GM21447 (cell line): ENCODE measurements at regions not wholly inside any gene's neighbourhood (a gene's known extent, or its start where the extent isn't known, plus 50 kb on each side); places are given as distances from the start of the nearest gene placed in this dataset.
"Not testable (repeated sequence)": the region's sequence is repeated elsewhere in the genome, so short reads cannot be mapped to it uniquely, and the experiment has no call there.

Experiments
- ATAC-seq: cut with Tn5 transposase; IDR thresholded peaks from one replicate; pipeline ENCODE4 v1.9.1; 2021; ENCODE audit not compliant: unreplicated experiment

- ATAC-seq: no peak
These were observed 812.3 kb upstream of the GRAMD2B start for GRCh38 chr5:125610892-125611291.

DNA sequence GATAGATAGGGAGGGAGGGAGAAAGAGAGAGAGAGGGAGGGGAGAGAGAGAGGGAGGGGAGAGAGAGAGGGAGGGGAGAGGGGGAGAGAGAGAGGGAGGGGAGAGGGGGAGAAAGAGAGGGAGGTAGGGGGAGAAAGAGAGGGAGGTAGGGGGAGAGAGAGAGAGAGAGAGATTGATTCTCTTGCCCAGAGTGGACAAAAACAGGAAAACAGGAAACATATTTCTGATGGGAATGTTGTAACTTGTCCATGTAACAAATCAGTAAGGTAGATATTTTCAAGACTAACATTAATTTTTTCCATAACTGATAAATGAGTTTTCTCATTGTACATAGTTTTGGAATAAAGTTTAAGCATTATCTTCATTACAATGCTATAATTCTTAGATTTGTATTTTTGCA, 811.7 kb upstream of the GRAMD2B start:
- no peak for ATAC-seq

DNA sequence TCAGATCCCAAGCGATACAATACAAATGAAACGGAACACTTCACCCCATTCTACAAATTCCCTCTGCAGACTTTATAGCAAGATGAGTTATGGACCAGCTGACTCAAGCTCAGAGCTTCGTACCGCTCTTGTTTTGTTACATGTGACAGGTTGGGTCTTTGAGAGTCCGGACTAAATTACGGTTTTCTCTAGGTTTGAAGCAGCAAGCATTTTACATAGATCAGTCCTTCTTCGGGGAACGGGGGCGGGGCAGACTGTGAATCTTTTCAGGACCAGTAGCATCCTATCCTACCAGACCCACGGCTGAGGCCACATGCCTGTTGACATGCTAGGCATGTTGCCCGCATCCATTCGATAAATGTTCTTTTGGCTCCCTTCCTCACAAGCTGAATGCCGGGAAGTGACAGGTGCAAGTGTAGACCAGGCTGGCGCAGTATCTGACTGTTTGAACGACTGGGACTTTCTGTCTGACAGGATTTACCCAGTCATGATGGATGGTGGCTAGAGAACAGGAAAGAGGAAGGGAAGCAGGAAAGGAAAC, 811.0 kb upstream of the GRAMD2B start:
- no peak for ATAC-seq

DNA sequence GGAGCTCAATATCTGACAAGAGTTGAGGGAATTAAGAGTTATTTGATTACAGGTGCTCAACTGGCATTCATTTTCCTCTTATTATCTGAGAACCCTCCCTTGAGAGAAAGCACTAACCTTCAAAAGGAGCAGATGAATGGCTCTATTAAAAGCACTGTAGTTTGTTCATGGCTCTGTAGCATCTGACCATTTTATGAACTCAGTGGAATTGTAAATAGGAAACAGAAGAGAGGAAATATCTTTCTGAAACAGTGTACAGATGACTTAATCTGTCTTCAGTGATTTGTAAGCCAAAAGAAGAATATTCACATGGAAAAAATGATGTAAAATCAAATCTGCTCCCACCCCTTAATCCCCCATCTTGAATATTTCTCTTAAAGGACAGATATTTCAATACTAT, 810.4 kb upstream of the GRAMD2B start:
- no peak for ATAC-seq

GRCh38 chr5:125630237-125630636, 793.0 kb upstream of the GRAMD2B start:
- ATAC-seq: no peak

DNA sequence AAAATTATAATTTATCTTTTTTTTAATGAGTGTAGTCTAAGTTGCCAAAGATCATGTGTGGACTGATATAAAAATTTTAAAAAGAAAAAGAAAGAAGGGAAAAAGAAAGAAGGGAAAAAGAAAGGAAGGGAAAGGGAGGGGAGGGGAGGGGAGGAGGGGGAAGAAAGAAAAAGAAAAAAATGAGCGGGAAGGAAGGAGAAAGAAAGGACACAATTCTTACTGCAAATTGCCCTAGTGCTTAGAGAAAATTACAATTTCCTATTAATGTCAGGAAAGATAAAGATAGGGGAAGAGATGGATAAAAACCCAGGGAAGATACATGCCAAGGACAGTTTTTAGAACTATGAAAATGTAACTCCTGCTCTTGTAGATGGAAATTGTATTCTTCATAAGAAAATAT, 789.7 kb upstream of the GRAMD2B start:
- ATAC-seq: no peak

DNA sequence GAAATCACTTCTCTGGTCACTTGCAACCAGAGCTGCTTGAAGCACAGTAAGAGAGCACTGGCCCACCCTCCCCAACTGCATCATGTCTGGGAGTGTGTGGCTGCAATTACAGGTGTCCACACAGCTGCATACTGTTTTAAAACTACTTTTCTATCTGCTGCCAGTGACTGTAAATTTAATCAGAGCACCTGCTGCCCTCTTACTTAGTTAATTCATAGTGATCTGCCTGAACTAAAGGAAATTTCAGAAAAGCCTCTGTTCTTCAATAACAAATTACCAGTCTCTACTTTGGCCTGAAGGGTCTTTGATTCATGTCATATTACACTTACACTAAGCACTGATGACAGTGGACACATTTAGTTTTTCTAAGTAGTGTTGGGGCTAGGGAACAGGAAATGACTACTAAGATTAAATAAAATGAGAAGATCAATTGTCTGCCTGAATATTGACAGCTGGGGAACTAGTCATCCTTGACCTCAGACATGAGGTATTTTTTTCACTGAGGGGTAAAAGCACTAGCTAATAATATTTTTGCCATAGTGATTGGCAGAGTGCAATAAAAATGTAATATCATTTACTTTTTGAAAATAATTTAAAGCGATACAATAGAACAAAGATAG, 788.9 kb upstream of the GRAMD2B start:
- ATAC-seq: no peak

- ATAC-seq: no peak
These were observed 783.4 kb upstream of the GRAMD2B start for GRCh38 chr5:125639858-125640257.

- no peak for ATAC-seq
These were observed 770.4 kb upstream of the GRAMD2B start for GRCh38 chr5:125652761-125653160.

DNA sequence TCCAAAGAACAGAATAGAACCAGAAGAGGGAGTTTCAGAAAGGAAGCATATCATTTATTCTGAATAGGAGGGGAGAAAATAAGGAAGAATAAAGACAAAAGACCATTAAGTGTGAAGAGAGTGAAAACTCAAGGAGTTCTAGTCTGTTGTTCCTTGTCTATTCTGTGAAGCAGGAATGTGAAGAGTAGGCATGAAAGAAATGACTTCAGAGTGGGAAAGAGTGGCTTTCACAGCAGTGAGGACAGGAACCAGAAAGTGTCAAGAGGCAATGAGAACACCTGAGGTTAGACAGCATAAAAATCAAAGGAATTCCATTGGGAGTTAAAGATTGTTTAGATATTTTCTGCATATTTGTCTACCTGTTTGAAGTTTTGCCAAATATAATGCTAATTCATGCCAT, 768.8 kb upstream of the GRAMD2B start:
- ATAC-seq: no peak

DNA sequence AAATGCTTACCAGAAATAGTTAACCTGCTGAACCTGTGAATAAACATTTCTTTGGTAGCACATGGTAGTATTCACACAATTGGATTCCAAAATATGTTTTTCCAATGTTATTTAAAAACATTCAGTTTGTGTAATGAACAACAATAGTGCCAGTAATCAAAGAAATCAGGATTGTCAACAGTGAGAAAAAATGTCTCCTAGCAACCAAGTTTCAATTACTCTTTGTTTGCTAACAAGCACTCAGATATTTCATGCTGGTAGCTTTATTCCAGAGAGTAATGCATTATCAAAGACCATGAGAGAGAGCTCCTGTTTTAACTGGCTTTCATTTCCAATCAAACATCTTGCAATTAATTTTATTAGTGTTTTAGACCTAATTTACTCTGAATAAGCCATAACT, 768.1 kb upstream of the GRAMD2B start:
- ATAC-seq: no peak

GRCh38 chr5:125657936-125658335, 765.3 kb upstream of the GRAMD2B start:
- no peak for ATAC-seq

DNA sequence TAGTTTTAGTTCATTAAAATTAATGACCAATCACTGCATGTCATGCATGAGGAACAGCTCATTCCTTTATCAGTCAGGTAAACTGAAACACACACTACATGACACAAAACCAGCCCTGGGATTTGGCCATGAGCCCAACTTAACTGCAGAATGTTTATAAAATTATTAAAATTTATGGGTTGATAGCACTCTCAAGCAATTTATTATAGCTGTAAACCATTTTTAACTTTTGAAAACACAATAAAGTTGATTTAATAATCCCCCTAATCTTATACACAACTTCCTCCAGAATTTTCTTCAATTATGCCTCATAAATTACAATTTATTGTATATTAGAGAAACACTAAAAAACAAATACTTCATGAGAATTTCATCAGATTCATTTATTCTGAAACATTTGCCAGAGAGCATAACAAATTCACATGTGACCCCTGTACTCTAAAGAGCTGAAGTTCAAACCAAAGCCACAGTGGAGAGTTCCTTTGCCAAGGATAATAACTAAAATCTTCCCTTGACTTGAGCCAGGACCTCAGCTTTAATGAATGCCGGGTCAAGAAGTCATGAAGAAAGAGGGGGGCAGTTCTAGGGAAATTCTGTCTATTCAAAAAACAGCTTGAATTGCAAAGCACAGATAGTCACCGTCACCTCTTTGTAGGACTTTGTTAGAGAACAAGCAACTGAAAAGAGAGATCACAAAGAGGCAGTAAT, 763.7 kb upstream of the GRAMD2B start:
- no peak for ATAC-seq

GRCh38 chr5:125660231-125660895, 762.8 kb upstream of the GRAMD2B start:
- no peak for ATAC-seq

DNA sequence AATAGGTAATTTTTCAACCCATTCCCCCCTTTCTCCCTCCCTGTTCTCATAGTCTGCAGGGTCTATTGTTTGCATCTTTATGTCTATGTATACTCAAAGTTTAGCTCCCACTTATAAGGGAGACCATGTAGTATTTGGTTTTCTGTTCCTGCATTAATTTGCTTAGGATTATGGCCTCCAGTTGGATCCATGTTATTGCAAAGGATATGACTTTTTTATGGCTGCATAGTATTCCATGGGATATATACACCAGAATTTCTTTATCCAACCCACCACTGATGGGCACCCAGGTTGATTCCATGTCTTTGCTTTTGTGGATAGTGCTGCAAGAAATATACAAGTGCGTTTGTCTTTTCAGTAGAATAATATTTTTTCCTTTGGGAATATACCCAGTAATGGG, 761.6 kb upstream of the GRAMD2B start:
- ATAC-seq: no peak

GRCh38 chr5:125668884-125669283, 754.3 kb upstream of the GRAMD2B start:
- no peak for ATAC-seq

DNA sequence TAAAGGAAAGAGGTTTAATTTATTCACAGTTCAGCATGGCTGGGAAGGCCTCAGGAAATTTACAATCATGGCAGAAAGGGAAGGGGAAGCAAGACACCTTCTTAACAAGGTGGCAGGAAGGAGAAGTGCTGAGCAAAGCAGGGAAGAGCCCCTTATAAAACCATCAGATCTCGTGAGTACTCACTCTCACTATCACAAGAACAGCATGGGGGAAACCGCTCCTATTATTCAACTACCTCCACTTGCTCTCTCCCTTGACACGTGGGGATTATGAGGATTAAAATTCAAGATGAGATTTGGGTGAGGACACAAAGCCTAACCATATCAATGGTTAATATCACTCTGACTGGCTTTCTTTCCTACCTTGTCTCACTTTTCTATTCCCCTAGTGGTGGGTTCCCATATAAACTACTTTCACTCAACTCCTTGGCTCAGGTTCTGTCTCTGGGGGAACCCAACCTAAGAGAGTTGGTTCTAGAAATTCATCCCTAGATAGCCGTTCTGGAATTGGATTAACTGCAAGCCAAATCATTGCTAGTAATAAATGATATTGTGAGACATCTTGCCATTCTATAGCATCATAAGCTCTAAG, 749.8 kb upstream of the GRAMD2B start:
- no peak for ATAC-seq

GRCh38 chr5:125679522-125679921, 743.7 kb upstream of the GRAMD2B start:
- ATAC-seq: no peak

GRCh38 chr5:125683669-125684068, 739.5 kb upstream of the GRAMD2B start:
- ATAC-seq: no peak

GRCh38 chr5:125685771-125686170, 737.4 kb upstream of the GRAMD2B start:
- ATAC-seq: no peak

- ATAC-seq: not testable (repeated sequence)
These were observed 731.3 kb upstream of the GRAMD2B start for GRCh38 chr5:125691738-125692530.
